CD4-positive, alpha-beta T cell (primary cell): ENCODE measurements at regions not wholly inside any gene's neighbourhood (a gene's known extent, or its start where the extent isn't known, plus 50 kb on each side); places are given as distances from the start of the nearest gene placed in this dataset.

Experiments
- ATAC-seq: fragments of 200-7000 bp; cut with Tn5 transposase; one replicate; pipeline ENCODE4 v1.10.0; 2022; ENCODE audit warnings: mild to moderate bottlenecking; ENCODE audit not compliant: poor library complexity
- CTCF ChIA-PET: fragments of 350-600 bp; sonication (Branson Sonifier 250); formaldehyde crosslinking; loops from one replicate; lab custom pipeline; 2021; ENCODE audit warnings: antibody characterized with exemption, inconsistent platforms; lab: Charles Lee
- POLR2A ChIA-PET: fragments of 350-600 bp; sonication (Branson Sonifier 250); formaldehyde crosslinking; loops from one replicate; lab custom pipeline; 2021; ENCODE audit warnings: antibody characterized with exemption, inconsistent platforms; lab: Charles Lee
- DNase-seq, 14 experiments: peaks; one replicate each; pipeline ENCODE4 v3.0.0-alpha.2; 2013 to 2020; ENCODE audit warnings: mixed read lengths in 2 of 14
- H3K27ac ChIP-seq, 2 donors: one replicate each; pipeline versions ENCODE4 v1.5.1 to v1.7.0; 2013; ENCODE audit warnings: low read length in 2 of 2, low read depth in 1 of 2, mild to moderate bottlenecking in 1 of 2
- H3K27me3 ChIP-seq, 2 experiments: 1 replicate in 1 of 2; 2 replicates in 1 of 2; pipeline versions ENCODE4 v1.6.1 to v1.7.0; 2013; ENCODE audit warnings: low read length in 2 of 2, control low read depth in 1 of 2, mild to moderate bottlenecking in 1 of 2, moderate library complexity in 1 of 2; ENCODE audit not compliant: insufficient read depth in 2 of 2, control insufficient read depth in 1 of 2
- H3K36me3 ChIP-seq: one replicate; pipeline ENCODE4 v1.6.1; 2013; ENCODE audit warnings: low read length, control low read depth; ENCODE audit not compliant: insufficient read depth
- H3K4me1 ChIP-seq: one replicate; pipeline ENCODE4 v1.6.1; 2013; ENCODE audit warnings: low read length, control low read depth; ENCODE audit not compliant: insufficient read depth
- H3K4me3 ChIP-seq: one replicate; pipeline ENCODE4 v1.5.1; 2013; ENCODE audit warnings: mild to moderate bottlenecking, low read length, moderate library complexity
- H3K9me3 ChIP-seq, 2 experiments: 1 replicate in 1 of 2; 2 replicates in 1 of 2; pipeline versions ENCODE4 v1.6.1 to v1.7.0; 2013; ENCODE audit warnings: low read length in 2 of 2, mild to moderate bottlenecking in 2 of 2, control low read depth in 1 of 2, moderate library complexity in 1 of 2; ENCODE audit not compliant: control insufficient read depth in 1 of 2, insufficient read depth in 1 of 2
- H3K27ac Mint-ChIP-seq: one replicate; pipeline ENCODE4 v1.8.0; 2020; ENCODE audit warnings: mixed read lengths
- H3K27me3 Mint-ChIP-seq: one replicate; pipeline ENCODE4 v1.8.0; 2021; ENCODE audit warnings: mixed read lengths
- H3K36me3 Mint-ChIP-seq: one replicate; pipeline ENCODE4 v1.8.0; 2021; ENCODE audit warnings: low read depth, mixed read lengths
- H3K4me1 Mint-ChIP-seq: one replicate; pipeline ENCODE4 v1.8.0; 2021; ENCODE audit warnings: low read depth, mixed read lengths
- H3K4me3 Mint-ChIP-seq: one replicate; pipeline ENCODE4 v1.8.0; 2020; ENCODE audit warnings: mild to moderate bottlenecking, mixed read lengths
- H3K9me3 Mint-ChIP-seq: one replicate; pipeline ENCODE4 v1.8.0; 2020; ENCODE audit warnings: mixed read lengths
- CTCF ChIP-seq: fragments of 200-600 bp; IDR thresholded peaks from one replicate; pipeline ENCODE4 v1.8.0; 2022; ENCODE audit warnings: antibody characterized with exemption, mild to moderate bottlenecking
- intact Hi-C, 2 experiments: fragments of 100-400 bp; cut with DNase I in 1 of 2; cut with micrococcal nuclease in 1 of 2; formaldehyde crosslinking; loops; one replicate each; pipeline versions ENCODE4 v1.15.1 to v1.9.0; 2023 to 2025; cut with DNase I, micrococcal nuclease

GRCh38 chr4:96154676-96155075, 314.8 kb downstream of the PDHA2 start:
- no peak for TF ChIP-seq CTCF
- POLR2A ChIA-PET, result no interaction called here

GRCh38 chr4:96162636-96163035, 322.7 kb downstream of the PDHA2 start:
- H3K27me3 Mint-ChIP-seq, result no peaks in the 10 kb centered on the region
- ATAC-seq (no peak), DNase-seq (no peak)
- POLR2A ChIA-PET, result no interaction called here
- no peaks in the 10 kb centered on the region for H3K4me1 Mint-ChIP-seq
- intact Hi-C loops, result no loop called here
- no peaks in the 10 kb centered on the region for H3K27me3 ChIP-seq
- no peak overlapping the region for H3K27ac ChIP-seq
- no peak for TF ChIP-seq CTCF
- no peak overlapping the region for H3K4me3 ChIP-seq
- CTCF ChIA-PET, result no interaction called here
- H3K9me3 ChIP-seq, result peaks cover 0 to 4% of the 10 kb centered on the region in 2 experiments
- H3K9me3 Mint-ChIP-seq, result no peaks in the 10 kb centered on the region
- no peaks in the 10 kb centered on the region for H3K4me1 ChIP-seq
- H3K36me3 ChIP-seq, result no peaks in the 10 kb centered on the region
- H3K36me3 Mint-ChIP-seq, result no peaks in the 10 kb centered on the region
- H3K4me3 Mint-ChIP-seq, result no peak overlapping the region
- no peak overlapping the region for H3K27ac Mint-ChIP-seq

More at GRCh38 chr4:96154676-96155075, 314.8 kb downstream of the PDHA2 start:
- no peaks in the 10 kb centered on the region for H3K27me3 ChIP-seq
- H3K4me1 ChIP-seq, result no peaks in the 10 kb centered on the region
- no peak overlapping the region for H3K27ac Mint-ChIP-seq
- H3K27me3 Mint-ChIP-seq, result no peaks in the 10 kb centered on the region
- no peak for DNase-seq
- no peaks in the 10 kb centered on the region for H3K4me1 Mint-ChIP-seq
- H3K9me3 Mint-ChIP-seq, result no peaks in the 10 kb centered on the region
- no peak overlapping the region for H3K4me3 ChIP-seq
- CTCF ChIA-PET, result no interaction called here
- H3K4me3 Mint-ChIP-seq, result no peak overlapping the region
- H3K9me3 ChIP-seq, result no peaks in the 10 kb centered on the region
- H3K27ac ChIP-seq, result no peak overlapping the region
- no peaks in the 10 kb centered on the region for H3K36me3 ChIP-seq
- ATAC-seq, result no peak
- no peaks in the 10 kb centered on the region for H3K36me3 Mint-ChIP-seq
- intact Hi-C loops, result no loop called here

- intact Hi-C loops, result no loop called here
- TF ChIP-seq CTCF, result no peak
- Histone ChIP-seq H3K27me3 (no peaks in the 10 kb centered on the region), H3K27ac (no peak overlapping the region), H3K9me3 (peaks cover 0 to 6% of the 10 kb centered on the region in 2 experiments), H3K4me3 (no peak overlapping the region), H3K36me3 (no peaks in the 10 kb centered on the region), H3K4me1 (no peaks in the 10 kb centered on the region)
- CTCF ChIA-PET, result no interaction called here
- H3K4me3 Mint-ChIP-seq, result no peak overlapping the region
- no peak overlapping the region for H3K27ac Mint-ChIP-seq
- H3K4me1 Mint-ChIP-seq, result no peaks in the 10 kb centered on the region
- H3K9me3 Mint-ChIP-seq, result no peaks in the 10 kb centered on the region
- POLR2A ChIA-PET, result no interaction called here
- ATAC-seq, result no peak
- H3K36me3 Mint-ChIP-seq, result no peaks in the 10 kb centered on the region
- no peak for DNase-seq
- no peaks in the 10 kb centered on the region for H3K27me3 Mint-ChIP-seq
Observed at GRCh38 chr4:96164814-96165351, 325.0 kb downstream of the PDHA2 start.
